GM18505 (cell line): ENCODE measurements at regions not wholly inside any gene's neighbourhood (a gene's known extent, or its start where the extent isn't known, plus 50 kb on each side); places are given as distances from the start of the nearest gene placed in this dataset.

Experiments used
- ATAC-seq: cut with Tn5 transposase; IDR thresholded peaks from one replicate; pipeline ENCODE4 v1.9.1; 2021; ENCODE audit not compliant: unreplicated experiment
- POLR2A ChIP-seq: IDR thresholded peaks from 4 replicates; pipeline ENCODE4 v1.6.1; 2011; ENCODE audit warnings: borderline replicate concordance; ENCODE audit not compliant: insufficient read depth, insufficient read length; ENCODE audit errors: extremely low read depth

DNA sequence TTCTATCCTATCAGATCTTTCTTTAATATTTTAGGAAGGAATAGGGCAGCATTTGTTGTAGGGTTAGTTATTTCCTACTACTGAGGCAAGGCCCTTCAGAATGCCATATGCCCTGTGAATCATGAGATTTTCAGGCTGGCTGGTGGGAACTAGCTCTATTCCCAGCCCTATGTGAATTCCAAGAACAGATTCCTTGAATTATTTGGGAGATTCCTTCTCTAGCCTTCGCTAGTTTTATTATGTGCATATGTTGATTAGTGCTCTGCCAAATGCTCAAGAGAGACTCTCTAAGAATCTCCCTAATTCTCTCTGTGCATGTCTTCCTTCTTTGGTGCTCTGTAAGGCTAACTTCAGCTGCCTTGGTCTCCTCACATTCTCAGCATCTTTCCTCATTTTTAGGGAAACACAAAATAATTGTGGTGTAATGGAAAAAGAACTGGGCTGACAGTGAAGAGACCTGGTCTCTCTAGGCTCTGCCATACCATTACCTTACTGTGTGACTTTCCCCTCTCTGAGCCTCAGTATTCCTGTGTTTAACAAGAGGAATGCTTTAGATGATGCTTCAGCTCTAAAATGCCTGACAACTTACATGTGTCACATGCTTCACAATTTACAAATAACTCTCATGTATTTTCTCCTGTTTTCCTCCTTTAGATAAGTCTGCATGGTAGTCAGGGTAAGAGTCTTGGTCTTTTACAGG is 79.7 kb downstream of the VMA21 start:
- ATAC-seq: no peak
- TF ChIP-seq POLR2A: no peak

DNA sequence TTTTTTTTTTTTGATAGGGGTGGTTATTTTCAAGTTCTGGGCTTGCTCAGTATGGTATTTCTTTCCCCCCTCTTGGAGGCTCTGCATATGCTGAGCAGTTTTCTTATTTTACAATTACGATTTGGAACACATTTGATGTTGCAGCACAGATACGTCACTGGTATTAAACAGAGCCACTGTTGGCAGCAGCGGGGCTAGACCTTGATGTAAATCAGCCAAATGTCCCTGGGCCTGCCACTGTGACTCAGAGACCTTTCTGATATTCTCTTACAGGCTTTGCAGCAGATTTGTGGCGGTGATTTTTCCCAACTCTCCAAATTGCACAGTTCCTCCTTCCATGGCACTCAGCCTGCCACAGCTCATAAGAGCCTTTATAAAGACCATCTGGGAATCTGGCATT is 81.1 kb downstream of the VMA21 start:
- no peak for TF ChIP-seq POLR2A
- ATAC-seq: no peak

DNA sequence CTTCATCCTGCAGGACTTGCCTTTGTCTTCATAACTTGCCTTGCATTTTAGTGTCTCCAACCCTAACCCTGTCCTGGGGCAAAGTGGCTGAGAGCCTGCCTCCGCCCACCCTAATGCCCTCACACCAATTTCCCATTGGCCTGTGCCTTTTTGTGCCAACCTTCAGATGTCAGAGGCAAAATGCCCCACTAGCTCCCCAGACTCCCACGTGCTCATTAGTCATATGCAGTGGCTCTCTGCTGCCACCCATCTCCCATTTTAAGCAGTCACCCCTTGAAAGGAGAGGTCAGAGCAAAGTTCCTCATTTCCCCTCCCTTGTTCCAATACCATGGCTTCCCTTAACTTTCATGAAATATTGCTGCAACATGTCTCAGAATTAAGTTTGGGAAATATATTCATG is 74.8 kb upstream of the PASD1 start:
- peak; percentile 84 for ATAC-seq
- TF ChIP-seq POLR2A: no peak

DNA sequence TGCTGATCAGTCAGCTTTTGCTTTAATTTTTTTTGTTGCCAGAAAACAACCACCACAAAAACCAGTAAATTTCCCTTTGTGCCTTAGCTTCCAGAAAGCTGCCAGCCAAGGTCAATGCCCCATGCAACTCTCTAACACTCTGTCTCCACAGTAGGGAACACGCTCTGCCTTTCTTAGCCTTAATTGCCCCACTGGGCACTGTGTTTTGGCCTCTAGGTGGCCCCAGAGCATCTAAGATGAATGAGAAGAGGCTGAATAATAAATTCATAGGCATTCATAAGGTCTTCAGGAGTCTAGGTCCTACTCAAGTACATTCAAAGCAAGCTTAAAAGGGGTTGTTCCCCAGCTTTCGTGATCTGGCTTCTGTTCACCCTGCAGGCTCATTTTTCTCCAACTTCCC is 57.7 kb upstream of the PASD1 start:
- no peak for TF ChIP-seq POLR2A
- no peak for ATAC-seq

DNA sequence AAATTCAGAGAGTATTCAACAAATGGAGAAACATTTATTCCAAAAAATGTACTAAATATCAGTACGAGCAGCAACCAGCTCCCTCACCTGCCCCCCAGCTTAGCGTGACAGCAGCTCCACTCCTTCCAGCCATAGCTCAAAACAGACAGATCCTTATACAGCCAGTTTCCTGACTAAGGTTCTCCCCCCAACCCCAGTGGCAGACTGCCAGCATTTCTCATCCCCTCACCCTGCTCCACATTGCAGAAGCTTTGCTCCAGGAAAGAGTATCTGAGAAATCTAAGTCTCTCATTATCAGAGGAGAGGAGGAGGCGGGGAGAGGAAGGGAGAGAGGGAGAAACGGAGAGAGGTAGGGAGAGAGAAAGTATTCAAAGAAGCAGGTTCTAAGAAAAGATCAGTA is 53.3 kb upstream of the PASD1 start:
- ATAC-seq: no peak
- no peak for TF ChIP-seq POLR2A

DNA sequence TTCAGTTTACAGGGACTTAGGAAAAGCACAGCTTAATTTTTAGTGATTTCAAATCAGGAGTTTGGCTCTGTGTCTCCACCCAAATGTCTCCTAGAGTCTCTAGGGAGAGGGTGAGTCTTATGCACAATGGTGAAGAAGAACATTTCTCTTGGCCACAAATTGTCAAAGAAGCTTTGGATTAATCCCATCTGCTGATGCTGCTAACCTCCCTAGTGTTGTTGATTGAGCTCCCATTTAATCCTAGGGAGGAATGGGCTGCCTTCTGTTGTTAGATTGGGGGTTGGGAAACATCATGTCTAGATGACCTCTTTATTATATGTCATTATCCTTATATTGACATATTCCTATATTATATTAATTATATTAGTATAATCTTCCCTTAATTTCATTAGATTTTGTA is 50.0 kb upstream of the PASD1 start:
- ATAC-seq: no peak
- no peak for TF ChIP-seq POLR2A
